HEK293 (cell line): ENCODE measurements at regions not wholly inside any gene's neighbourhood (a gene's known extent, or its start where the extent isn't known, plus 50 kb on each side); places are given as distances from the start of the nearest gene placed in this dataset.

ENCODE experiments used
- IKZF3 ChIP-seq: fragments of 450-650 bp; IDR thresholded peaks from 2 replicates; pipeline ENCODE4 v1.5.0; 2018; ENCODE audit warnings: missing biosample characterization, mild to moderate bottlenecking, missing genetic modification characterization, moderate library complexity
- ZNF121 ChIP-seq: fragments of 450-650 bp; formaldehyde crosslinking; IDR thresholded peaks from 2 replicates; pipeline ENCODE4 v1.5.1; 2016; ENCODE audit warnings: missing biosample characterization, missing genetic modification characterization
- ZNF302 ChIP-seq: fragments of 450-650 bp; formaldehyde crosslinking; IDR thresholded peaks from 2 replicates; pipeline ENCODE4 v1.5.1; 2016; ENCODE audit warnings: missing biosample characterization, missing genetic modification characterization, low read depth
- ZNF560 ChIP-seq: fragments of 450-650 bp; formaldehyde crosslinking; IDR thresholded peaks from 2 replicates; pipeline ENCODE4 v1.5.1; 2017; ENCODE audit warnings: missing biosample characterization, missing genetic modification characterization, borderline replicate concordance
- ZNF776 ChIP-seq: fragments of 450-650 bp; formaldehyde crosslinking; IDR thresholded peaks from 2 replicates; pipeline ENCODE4 v1.5.0; 2017; ENCODE audit warnings: missing biosample characterization, missing genetic modification characterization, borderline replicate concordance
- TF ChIP-seq, protein P1 (sequence below): fragments of 450-650 bp; formaldehyde crosslinking; IDR thresholded peaks from 2 replicates; pipeline ENCODE4 v1.5.1; 2016; ENCODE audit warnings: missing biosample characterization, missing genetic modification characterization
- TF ChIP-seq, protein P2 (sequence below): fragments of 450-650 bp; formaldehyde crosslinking; IDR thresholded peaks from 2 replicates; pipeline ENCODE4 v1.5.1; 2016; ENCODE audit warnings: missing biosample characterization, missing genetic modification characterization

DNA sequence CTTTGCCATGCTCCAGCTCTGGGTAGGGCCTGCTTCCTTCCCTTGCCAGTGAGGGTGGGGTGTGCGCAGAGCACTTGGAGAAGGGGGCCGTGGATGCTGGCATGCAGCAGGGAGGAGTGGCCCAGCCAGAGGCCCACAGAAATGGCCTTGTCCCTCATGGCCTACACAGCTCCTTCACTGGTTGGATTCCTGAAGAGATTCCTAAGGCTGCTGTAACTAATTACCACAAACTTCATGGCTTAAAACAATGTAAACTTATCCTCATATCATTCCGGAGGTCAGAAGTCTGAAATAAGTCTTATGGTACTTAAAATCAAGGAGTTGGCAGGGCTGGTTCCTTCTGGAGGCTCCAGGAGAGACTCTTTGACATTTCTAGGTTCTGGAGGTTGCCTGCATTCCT, 195.2 kb downstream of the GLI2 start:
- TF ChIP-seq, protein P1, sequence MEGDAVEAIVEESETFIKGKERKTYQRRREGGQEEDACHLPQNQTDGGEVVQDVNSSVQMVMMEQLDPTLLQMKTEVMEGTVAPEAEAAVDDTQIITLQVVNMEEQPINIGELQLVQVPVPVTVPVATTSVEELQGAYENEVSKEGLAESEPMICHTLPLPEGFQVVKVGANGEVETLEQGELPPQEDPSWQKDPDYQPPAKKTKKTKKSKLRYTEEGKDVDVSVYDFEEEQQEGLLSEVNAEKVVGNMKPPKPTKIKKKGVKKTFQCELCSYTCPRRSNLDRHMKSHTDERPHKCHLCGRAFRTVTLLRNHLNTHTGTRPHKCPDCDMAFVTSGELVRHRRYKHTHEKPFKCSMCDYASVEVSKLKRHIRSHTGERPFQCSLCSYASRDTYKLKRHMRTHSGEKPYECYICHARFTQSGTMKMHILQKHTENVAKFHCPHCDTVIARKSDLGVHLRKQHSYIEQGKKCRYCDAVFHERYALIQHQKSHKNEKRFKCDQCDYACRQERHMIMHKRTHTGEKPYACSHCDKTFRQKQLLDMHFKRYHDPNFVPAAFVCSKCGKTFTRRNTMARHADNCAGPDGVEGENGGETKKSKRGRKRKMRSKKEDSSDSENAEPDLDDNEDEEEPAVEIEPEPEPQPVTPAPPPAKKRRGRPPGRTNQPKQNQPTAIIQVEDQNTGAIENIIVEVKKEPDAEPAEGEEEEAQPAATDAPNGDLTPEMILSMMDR (tag by site-specific recombination): no peak
- TF ChIP-seq ZNF776 (tag by site-specific recombination): no peak
- no peak for TF ChIP-seq ZNF121 (tag by site-specific recombination)
- no peak for TF ChIP-seq ZNF302
- no peak for TF ChIP-seq ZNF560 (tag by site-specific recombination)
- TF ChIP-seq, protein P2, sequence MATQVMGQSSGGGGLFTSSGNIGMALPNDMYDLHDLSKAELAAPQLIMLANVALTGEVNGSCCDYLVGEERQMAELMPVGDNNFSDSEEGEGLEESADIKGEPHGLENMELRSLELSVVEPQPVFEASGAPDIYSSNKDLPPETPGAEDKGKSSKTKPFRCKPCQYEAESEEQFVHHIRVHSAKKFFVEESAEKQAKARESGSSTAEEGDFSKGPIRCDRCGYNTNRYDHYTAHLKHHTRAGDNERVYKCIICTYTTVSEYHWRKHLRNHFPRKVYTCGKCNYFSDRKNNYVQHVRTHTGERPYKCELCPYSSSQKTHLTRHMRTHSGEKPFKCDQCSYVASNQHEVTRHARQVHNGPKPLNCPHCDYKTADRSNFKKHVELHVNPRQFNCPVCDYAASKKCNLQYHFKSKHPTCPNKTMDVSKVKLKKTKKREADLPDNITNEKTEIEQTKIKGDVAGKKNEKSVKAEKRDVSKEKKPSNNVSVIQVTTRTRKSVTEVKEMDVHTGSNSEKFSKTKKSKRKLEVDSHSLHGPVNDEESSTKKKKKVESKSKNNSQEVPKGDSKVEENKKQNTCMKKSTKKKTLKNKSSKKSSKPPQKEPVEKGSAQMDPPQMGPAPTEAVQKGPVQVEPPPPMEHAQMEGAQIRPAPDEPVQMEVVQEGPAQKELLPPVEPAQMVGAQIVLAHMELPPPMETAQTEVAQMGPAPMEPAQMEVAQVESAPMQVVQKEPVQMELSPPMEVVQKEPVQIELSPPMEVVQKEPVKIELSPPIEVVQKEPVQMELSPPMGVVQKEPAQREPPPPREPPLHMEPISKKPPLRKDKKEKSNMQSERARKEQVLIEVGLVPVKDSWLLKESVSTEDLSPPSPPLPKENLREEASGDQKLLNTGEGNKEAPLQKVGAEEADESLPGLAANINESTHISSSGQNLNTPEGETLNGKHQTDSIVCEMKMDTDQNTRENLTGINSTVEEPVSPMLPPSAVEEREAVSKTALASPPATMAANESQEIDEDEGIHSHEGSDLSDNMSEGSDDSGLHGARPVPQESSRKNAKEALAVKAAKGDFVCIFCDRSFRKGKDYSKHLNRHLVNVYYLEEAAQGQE (tag by site-specific recombination): no peak
- TF ChIP-seq IKZF3 (tag by site-specific recombination): no peak
